NCI-H1417 treated with DMSO at 0.1 percent for 48 hours (cell line): ENCODE measurements at regions not wholly inside any gene's neighbourhood (a gene's known extent, or its start where the extent isn't known, plus 50 kb on each side); places are given as distances from the start of the nearest gene placed in this dataset.
"Not testable (repeated sequence)": the region's sequence is repeated elsewhere in the genome, so short reads cannot be mapped to it uniquely, and the experiment has no call there.

Experiments used
- DNase-seq: peaks from one replicate; lab custom pipeline; 2025; lab: John Stamatoyannopoulos, UW

- DNase-seq, result not testable (repeated sequence)
Observed at GRCh38 chr2:87678742-87679173, 69.1 kb upstream of the PLGLB2 start.

- not testable (repeated sequence) for DNase-seq
Observed at GRCh38 chr2:87679950-87680349, 67.9 kb upstream of the PLGLB2 start.

GRCh38 chr2:87680691-87681090, 67.2 kb upstream of the PLGLB2 start:
- DNase-seq, result not testable (repeated sequence)

- DNase-seq, result not testable (repeated sequence)
Observed at GRCh38 chr2:87683451-87683850, 64.4 kb upstream of the PLGLB2 start.

GRCh38 chr2:87683961-87684360, 63.9 kb upstream of the PLGLB2 start:
- not testable (repeated sequence) for DNase-seq

DNA sequence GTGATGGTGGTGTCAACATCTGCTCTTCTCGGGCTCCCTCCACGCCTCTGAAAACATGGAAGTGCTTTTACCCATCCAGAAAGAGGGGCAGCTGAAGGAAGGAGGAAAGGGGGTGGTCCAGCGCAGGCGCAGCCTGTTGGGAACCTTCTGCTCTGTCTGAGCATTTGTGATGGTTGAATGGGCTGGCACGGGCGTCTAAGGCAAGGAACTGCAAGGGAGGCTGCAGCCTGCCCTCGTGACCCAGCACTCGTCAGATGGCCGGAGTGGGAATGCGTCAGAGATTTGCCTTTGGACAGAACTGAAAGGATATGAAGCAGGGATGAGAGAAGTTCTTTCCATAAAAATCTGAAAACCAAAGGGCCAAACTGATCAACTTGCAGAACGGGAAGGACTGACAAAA, 62.3 kb upstream of the PLGLB2 start:
- not testable (repeated sequence) for DNase-seq

- not testable (repeated sequence) for DNase-seq
Observed at GRCh38 chr2:87686873-87687549, 60.9 kb upstream of the PLGLB2 start.

GRCh38 chr2:87687550-87688270, 60.2 kb upstream of the PLGLB2 start:
- not testable (repeated sequence) for DNase-seq

GRCh38 chr2:87691899-87692592, 55.8 kb upstream of the PLGLB2 start:
- not testable (repeated sequence) for DNase-seq

DNA sequence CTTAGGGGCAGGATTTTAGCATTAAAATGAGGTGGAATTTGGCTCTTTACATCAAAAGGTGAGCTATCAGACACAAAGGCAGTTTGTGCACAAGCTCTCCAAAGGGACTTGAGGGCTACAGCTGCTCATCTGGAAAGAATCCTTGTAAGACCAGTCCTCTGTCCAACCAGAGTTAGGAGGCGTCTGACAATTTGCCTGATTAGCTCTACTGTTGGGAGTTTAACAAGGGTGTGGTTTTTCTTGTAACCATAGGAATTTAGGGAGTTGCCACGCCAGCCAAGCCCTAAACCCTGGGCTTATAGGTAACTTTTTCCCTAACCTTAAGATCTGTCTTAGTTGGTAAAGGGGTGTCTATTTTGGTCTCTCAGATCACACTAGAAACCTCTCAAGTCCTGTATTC, 55.0 kb upstream of the PLGLB2 start:
- DNase-seq, result not testable (repeated sequence)

DNA sequence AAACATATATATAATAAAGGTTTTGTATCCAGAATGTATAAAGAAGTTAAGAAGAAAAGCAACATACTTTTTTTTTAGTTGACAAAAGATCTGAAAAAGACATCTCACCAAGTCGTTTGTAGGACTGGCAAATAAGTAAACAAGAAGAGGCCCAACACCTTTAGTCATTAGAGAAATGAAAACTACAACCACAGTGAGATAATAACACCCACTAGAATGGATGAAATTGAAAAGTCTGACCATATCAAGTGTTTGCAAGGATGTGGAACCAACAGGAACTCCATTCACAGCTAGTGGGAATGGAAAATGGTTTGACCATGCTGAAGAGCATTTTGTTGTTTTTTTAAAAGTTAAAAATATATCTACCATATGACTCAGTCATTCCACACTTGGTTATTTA, 54.0 kb upstream of the PLGLB2 start:
- not testable (repeated sequence) for DNase-seq

GRCh38 chr2:87695596-87696323, 52.1 kb upstream of the PLGLB2 start:
- not testable (repeated sequence) for DNase-seq
